K562 (cell line): ENCODE measurements at regions not wholly inside any gene's neighbourhood (a gene's known extent, or its start where the extent isn't known, plus 50 kb on each side); places are given as distances from the start of the nearest gene placed in this dataset.

Source experiments
- ATAC-seq: fragments of 200-7000 bp; cut with Tn5 transposase; 3 replicates; pipeline ENCODE4 v1.9.1; 2020; ENCODE audit warnings: moderate library complexity
- BruUV-seq: library from RNA; stranded (reverse); fragments of 400-500 nt; replicated peaks from 2 replicates; lab custom pipeline; 2021; lab: Mats Ljungman, UMichigan
- CTCF ChIA-PET: fragments of 300-600 bp; formaldehyde crosslinking; extraction: SDS; loops from one replicate; lab custom pipeline; 2021; ENCODE audit warnings: low intra/inter-chr PET ratio; lab: Yijun Ruan, JAX
- POLR2A ChIA-PET: fragments of 300-600, 350-650 bp; sonication (Branson Sonifier 250); formaldehyde crosslinking; extraction: SDS; loops from one replicate; lab custom pipeline; 2021; ENCODE audit warnings: antibody characterized with exemption, inconsistent platforms; lab: Yijun Ruan, JAX
- DNase-seq, 4 experiments: peaks; one replicate each; pipeline versions ENCODE4 v3.0.0 to v3.0.0-alpha.2; 2011 to 2018; ENCODE audit warnings: low spot score in 3 of 4, mixed read lengths in 3 of 4; ENCODE audit errors: extremely low read depth in 1 of 4
- FAIRE-seq: peaks from 2 replicates; lab custom pipeline; 2011; peaks lifted over from hg19 to GRCh38; lab: Jason Lieb, UNC
- H2AFZ ChIP-seq: 2 replicates; pipeline ENCODE4 v1.6.0; 2011; ENCODE audit warnings: low read depth, low read length, control low read depth, inconsistent platforms
- H3K27ac ChIP-seq: fragments of 200-600 bp; 3 replicates; pipeline ENCODE4 v1.8.0; 2011; ENCODE audit warnings: low read depth, mild to moderate bottlenecking, control low read depth, inconsistent platforms, low read length, moderate library complexity, mixed read lengths; ENCODE audit errors: extremely low read depth
- H3K27me3 ChIP-seq, 2 experiments: fragments of 300-600 bp in 1 of 2; 2 replicates in 1 of 2; 3 replicates in 1 of 2; pipeline versions ENCODE4 v1.6.0 to v1.8.0; 2011; ENCODE audit warnings: inconsistent platforms in 2 of 2, low read length in 2 of 2, mild to moderate bottlenecking in 1 of 2, mixed read lengths in 1 of 2, moderate library complexity in 1 of 2; ENCODE audit not compliant: control insufficient read depth in 2 of 2, insufficient read depth in 2 of 2
- H3K36me3 ChIP-seq: fragments of 300-600 bp; 3 replicates; pipeline ENCODE4 v1.8.0; 2011; ENCODE audit warnings: mild to moderate bottlenecking, low read length, inconsistent platforms; ENCODE audit not compliant: control insufficient read depth, insufficient read depth
- H3K4me1 ChIP-seq, 2 experiments: fragments of 200-600 bp in 1 of 2; replicated peaks in 1 of 2; 2 replicates in 1 of 2; 3 replicates in 1 of 2; pipeline versions ENCODE4 v1.5.1 to v1.8.0; 2011; ENCODE audit warnings: inconsistent platforms in 2 of 2, low read length in 2 of 2, mild to moderate bottlenecking in 1 of 2, mixed read lengths in 1 of 2, moderate library complexity in 1 of 2; ENCODE audit not compliant: control insufficient read depth in 2 of 2, insufficient read depth in 2 of 2
- H3K4me2 ChIP-seq: 2 replicates; pipeline ENCODE4 v1.6.1; 2011; ENCODE audit warnings: low read length, control low read depth, inconsistent platforms, mixed read lengths; ENCODE audit not compliant: insufficient read depth
- H3K4me3 ChIP-seq: fragments of 200-600 bp; sonication (generic), shearing (Covaris generic); 2 replicates; pipeline ENCODE4 v1.5.1; 2016; ENCODE audit warnings: control low read depth, inconsistent platforms
- H3K79me2 ChIP-seq: fragments of 200-600 bp; 3 replicates; pipeline ENCODE4 v1.8.0; 2011; ENCODE audit warnings: low read length, inconsistent platforms; ENCODE audit not compliant: control insufficient read depth, insufficient read depth
- H3K9ac ChIP-seq, 2 experiments: 2 replicates each; pipeline versions ENCODE4 v1.6.0 to v1.6.1; 2011; ENCODE audit warnings: low read depth in 2 of 2, low read length in 2 of 2, control low read depth in 1 of 2, inconsistent platforms in 1 of 2, mild to moderate bottlenecking in 1 of 2, mixed read lengths in 1 of 2; ENCODE audit not compliant: insufficient read depth in 1 of 2
- H3K9me1 ChIP-seq: one replicate; pipeline ENCODE4 v1.6.0; 2011; ENCODE audit warnings: inconsistent platforms, mild to moderate bottlenecking, low read length, moderate library complexity; ENCODE audit not compliant: control insufficient read depth, insufficient read depth
- H3K9me3 ChIP-seq: replicated peaks from 2 replicates; pipeline ENCODE4 v1.5.1; 2011; ENCODE audit warnings: low read depth, low read length, inconsistent platforms; ENCODE audit not compliant: control insufficient read depth, insufficient read depth
- H4K20me1 ChIP-seq: replicated peaks from 2 replicates; pipeline ENCODE4 v1.6.1; 2011; ENCODE audit warnings: low read length, inconsistent platforms, mixed read lengths; ENCODE audit not compliant: control insufficient read depth, insufficient read depth
- ESRRA ChIP-seq: fragments of 450-650 bp; IDR thresholded peaks from 2 replicates; pipeline ENCODE4 v1.6.1; 2014; ENCODE audit warnings: low read depth, mild to moderate bottlenecking, moderate library complexity, borderline replicate concordance
- ETV5 ChIP-seq: sonication (generic); formaldehyde crosslinking; IDR thresholded peaks from 2 replicates; pipeline ENCODE4 v1.4.0; 2020; ENCODE audit warnings: low read depth, mild to moderate bottlenecking, missing genetic modification reagents
- MEF2A ChIP-seq: IDR thresholded peaks from 2 replicates; pipeline ENCODE4 v1.6.1; 2011; ENCODE audit warnings: low read depth, mild to moderate bottlenecking, low read length, moderate library complexity; ENCODE audit not compliant: control insufficient read depth
- NCOA1 ChIP-seq: fragments of 450-650 bp; IDR thresholded peaks from 2 replicates; pipeline ENCODE4 v1.6.1; 2016; ENCODE audit warnings: low read depth
- SMAD4 ChIP-seq: fragments of 250-450 bp; sonication (Bioruptor Pico); conservative IDR thresholded peaks from 2 replicates; pipeline ENCODE4 v1.8.0; 2021; ENCODE audit warnings: inconsistent platforms, mild to moderate bottlenecking, moderate library complexity
- U2AF1 ChIP-seq: fragments of 200-400 bp; formaldehyde crosslinking; optimal IDR thresholded peaks from 2 replicates; pipeline ENCODE3; 2017; ENCODE audit warnings: mild to moderate bottlenecking, low read depth, low read length, moderate library complexity
- ZNF766 ChIP-seq: fragments of 200-800 bp; sonication (Bioruptor generic); conservative IDR thresholded peaks from 2 replicates; pipeline ENCODE4 v1.6.1; 2016; ENCODE audit warnings: missing genetic modification characterization, missing compliant biosample characterization
- WGBS: fragments of 100-300 bp; shearing (Covaris generic); methylation state at CpG from one replicate; pipeline ENCODE4 v1.1.6; 2016; ENCODE audit warnings: low coverage, mixed read lengths; ENCODE audit not compliant: insufficient coverage; ENCODE audit errors: missing lambda C conversion rate; 5-methylcytosine and 5-hydroxymethylcytosine counted together
- in situ Hi-C: fragments of 300-500 bp; cut with MboI; formaldehyde crosslinking; loops from 4 replicates; pipeline ENCODE4 v1.15.0; 2018; ENCODE audit warnings: inconsistent platforms, mixed read lengths
- intact Hi-C: fragments of 100-400 bp; cut with micrococcal nuclease; formaldehyde crosslinking; loops from 2 replicates; pipeline ENCODE4 v1.14.2; 2022
- TF ChIP-seq, protein P1 (sequence below), 2 experiments: fragments of 450-650 bp; IDR thresholded peaks; 2 replicates each; pipeline ENCODE4 v1.6.1; 2016
- TF ChIP-seq, protein P2 (sequence below): sonication (generic); formaldehyde crosslinking; IDR thresholded peaks from 2 replicates; pipeline ENCODE4 v1.8.1; 2023; ENCODE audit warnings: mild to moderate bottlenecking, missing genetic modification reagents

DNA sequence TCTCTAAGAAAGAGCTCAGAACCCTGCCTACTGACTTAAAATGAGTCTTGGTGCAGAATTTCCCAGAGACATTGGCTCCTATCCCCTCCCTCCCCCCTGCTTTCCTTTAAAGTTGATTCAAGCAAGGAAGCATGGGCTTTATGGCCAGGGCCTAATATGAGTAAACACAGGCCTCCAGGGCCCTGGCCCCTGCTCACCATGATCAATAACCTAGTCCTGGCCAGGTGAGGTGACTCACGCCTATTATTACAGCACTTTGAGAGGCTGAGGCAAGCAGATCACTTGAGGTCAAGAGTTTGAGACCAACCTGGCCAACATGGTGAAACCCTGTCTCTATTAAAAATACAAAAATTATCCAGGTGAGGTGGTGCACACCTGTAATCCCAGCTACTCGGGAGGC is 165.1 kb upstream of the TMCC3 start:
- Histone ChIP-seq H3K9me1 (no peaks in the 10 kb centered on the region), H3K79me2 (no peaks in the 10 kb centered on the region), H3K9ac (no peak overlapping the region), H2AFZ (no peak overlapping the region), H3K27ac (no peak overlapping the region), H3K4me3 (no peak overlapping the region), H3K4me2 (no peak overlapping the region), H4K20me1 (no peaks in the 10 kb centered on the region), H3K9me3 (0 out of 2 replicates have a peak, but pooled peaks cover 2% of the 10 kb centered on the region), H3K27me3 (no peaks in the 10 kb centered on the region), H3K4me1 (no peaks in the 10 kb centered on the region), H3K36me3 (no peaks in the 10 kb centered on the region)
- no TSS peak for BruUV-seq
- POLR2A ChIA-PET = interaction anchor here (0.6 kb wide), 1 partner anchor 37 kb away, joined by 5 read pairs; no protein-coding TSS in a partner anchor
- WGBS = 0% methylated on average over 2 of the region's 2 CpGs
- FAIRE-seq (no peak), ATAC-seq (no peak), DNase-seq (no peak)
- CTCF ChIA-PET = no interaction called here
- in situ Hi-C loops (no loop called here), intact Hi-C loops (no loop called here)
- no peak for TF ChIP-seq U2AF1
- TF ChIP-seq, protein P1, sequence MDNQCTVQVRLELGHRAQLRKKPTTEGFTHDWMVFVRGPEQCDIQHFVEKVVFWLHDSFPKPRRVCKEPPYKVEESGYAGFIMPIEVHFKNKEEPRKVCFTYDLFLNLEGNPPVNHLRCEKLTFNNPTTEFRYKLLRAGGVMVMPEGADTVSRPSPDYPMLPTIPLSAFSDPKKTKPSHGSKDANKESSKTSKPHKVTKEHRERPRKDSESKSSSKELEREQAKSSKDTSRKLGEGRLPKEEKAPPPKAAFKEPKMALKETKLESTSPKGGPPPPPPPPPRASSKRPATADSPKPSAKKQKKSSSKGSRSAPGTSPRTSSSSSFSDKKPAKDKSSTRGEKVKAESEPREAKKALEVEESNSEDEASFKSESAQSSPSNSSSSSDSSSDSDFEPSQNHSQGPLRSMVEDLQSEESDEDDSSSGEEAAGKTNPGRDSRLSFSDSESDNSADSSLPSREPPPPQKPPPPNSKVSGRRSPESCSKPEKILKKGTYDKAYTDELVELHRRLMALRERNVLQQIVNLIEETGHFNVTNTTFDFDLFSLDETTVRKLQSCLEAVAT (IDR thresholded peaks at IDR 0.05) = no peak
- TF ChIP-seq, protein P2, sequence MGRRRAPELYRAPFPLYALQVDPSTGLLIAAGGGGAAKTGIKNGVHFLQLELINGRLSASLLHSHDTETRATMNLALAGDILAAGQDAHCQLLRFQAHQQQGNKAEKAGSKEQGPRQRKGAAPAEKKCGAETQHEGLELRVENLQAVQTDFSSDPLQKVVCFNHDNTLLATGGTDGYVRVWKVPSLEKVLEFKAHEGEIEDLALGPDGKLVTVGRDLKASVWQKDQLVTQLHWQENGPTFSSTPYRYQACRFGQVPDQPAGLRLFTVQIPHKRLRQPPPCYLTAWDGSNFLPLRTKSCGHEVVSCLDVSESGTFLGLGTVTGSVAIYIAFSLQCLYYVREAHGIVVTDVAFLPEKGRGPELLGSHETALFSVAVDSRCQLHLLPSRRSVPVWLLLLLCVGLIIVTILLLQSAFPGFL (CRISPR knock-in tag) = no peak
- TF ChIP-seq ESRRA = no peak
- no peak for TF ChIP-seq ETV5
- no peak for TF ChIP-seq NCOA1
- TF ChIP-seq ZNF766 (CRISPR knock-in tag) = no peak
- no peak for TF ChIP-seq SMAD4
- no peak for TF ChIP-seq MEF2A
